ENCODE measurements at regions not wholly inside any gene's neighbourhood (a gene's known extent, or its start where the extent isn't known, plus 50 kb on each side); places are given as distances from the start of the nearest gene placed in this dataset.

GRCh38 chr5:30152431-30152830 lies 1041.1 kb upstream of the CDH6 start:
- H4K20me1 ChIP-seq (ENCODE audit: insufficient read depth, low read length) = no peaks in the 10 kb centered on the region
- DNase-seq (ENCODE audit: low spot score) = no peak
- no peaks in the 10 kb centered on the region for H3K9me3 ChIP-seq (ENCODE audit: low read length)
- no peaks in the 10 kb centered on the region for H3K9me2 ChIP-seq (ENCODE audit: insufficient read depth, low read length)
- no peak overlapping the region for H3K4me2 ChIP-seq (ENCODE audit: low read length)
- no peaks in the 10 kb centered on the region for H3K4me1 ChIP-seq (ENCODE audit: insufficient read depth, low read length, poor library complexity, severe bottlenecking)
- H3K36me3 ChIP-seq (ENCODE audit: insufficient read depth, low read length) = no peaks in the 10 kb centered on the region
- intact Hi-C loops (cut with micrococcal nuclease; ENCODE audit: unreplicated experiment) = no loop called here
- H3K27ac ChIP-seq (ENCODE audit: low read depth, low read length, poor library complexity, severe bottlenecking) = no peak overlapping the region
- POLR2A ChIA-PET = no interaction called here
- TF ChIP-seq EZH2phosphoT487 (IDR thresholded peaks at IDR 0.05; ENCODE audit: borderline replicate concordance, low read depth, low read length) = no peak
- TF ChIP-seq, protein P1, sequence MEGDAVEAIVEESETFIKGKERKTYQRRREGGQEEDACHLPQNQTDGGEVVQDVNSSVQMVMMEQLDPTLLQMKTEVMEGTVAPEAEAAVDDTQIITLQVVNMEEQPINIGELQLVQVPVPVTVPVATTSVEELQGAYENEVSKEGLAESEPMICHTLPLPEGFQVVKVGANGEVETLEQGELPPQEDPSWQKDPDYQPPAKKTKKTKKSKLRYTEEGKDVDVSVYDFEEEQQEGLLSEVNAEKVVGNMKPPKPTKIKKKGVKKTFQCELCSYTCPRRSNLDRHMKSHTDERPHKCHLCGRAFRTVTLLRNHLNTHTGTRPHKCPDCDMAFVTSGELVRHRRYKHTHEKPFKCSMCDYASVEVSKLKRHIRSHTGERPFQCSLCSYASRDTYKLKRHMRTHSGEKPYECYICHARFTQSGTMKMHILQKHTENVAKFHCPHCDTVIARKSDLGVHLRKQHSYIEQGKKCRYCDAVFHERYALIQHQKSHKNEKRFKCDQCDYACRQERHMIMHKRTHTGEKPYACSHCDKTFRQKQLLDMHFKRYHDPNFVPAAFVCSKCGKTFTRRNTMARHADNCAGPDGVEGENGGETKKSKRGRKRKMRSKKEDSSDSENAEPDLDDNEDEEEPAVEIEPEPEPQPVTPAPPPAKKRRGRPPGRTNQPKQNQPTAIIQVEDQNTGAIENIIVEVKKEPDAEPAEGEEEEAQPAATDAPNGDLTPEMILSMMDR (conservative IDR thresholded peaks at IDR 0.05; ENCODE audit: low read length) = no peak
- no peak overlapping the region for H2AFZ ChIP-seq (ENCODE audit: low read length)
- CTCF ChIA-PET (ENCODE audit: unreplicated experiment) = no interaction called here
- H3K4me3 ChIP-seq (ENCODE audit: low read depth, low read length, poor library complexity, severe bottlenecking) = no peak overlapping the region
- H3K79me2 ChIP-seq (ENCODE audit: insufficient read depth, low read depth, low read length) = no peaks in the 10 kb centered on the region
- no TSS peak for BruUV-seq (replicated peaks)

- H3K4me2 ChIP-seq (ENCODE audit: low read length) = no peak overlapping the region
- H3K36me3 ChIP-seq (ENCODE audit: insufficient read depth, low read length) = no peaks in the 10 kb centered on the region
- H3K27ac ChIP-seq (ENCODE audit: low read depth, low read length, poor library complexity, severe bottlenecking) = no peak overlapping the region
- DNase-seq (ENCODE audit: low spot score) = no peak
- intact Hi-C loops (cut with micrococcal nuclease; ENCODE audit: unreplicated experiment) = no loop called here
- no TSS peak for BruUV-seq (replicated peaks)
- H3K9me3 ChIP-seq (ENCODE audit: low read length) = 0 out of 2 replicates have a peak, but pooled peaks cover 4% of the 10 kb centered on the region
- CTCF ChIA-PET (ENCODE audit: unreplicated experiment) = no interaction called here
- H3K79me2 ChIP-seq (ENCODE audit: insufficient read depth, low read depth, low read length) = no peaks in the 10 kb centered on the region
- POLR2A ChIA-PET = no interaction called here
- no peaks in the 10 kb centered on the region for H3K4me1 ChIP-seq (ENCODE audit: insufficient read depth, low read length, poor library complexity, severe bottlenecking)
- H3K4me3 ChIP-seq (ENCODE audit: low read depth, low read length, poor library complexity, severe bottlenecking) = no peak overlapping the region
- H2AFZ ChIP-seq (ENCODE audit: low read length) = no peak overlapping the region
- H4K20me1 ChIP-seq (ENCODE audit: insufficient read depth, low read length) = no peaks in the 10 kb centered on the region
- no peaks in the 10 kb centered on the region for H3K9me2 ChIP-seq (ENCODE audit: insufficient read depth, low read length)
- TF ChIP-seq, protein P1 (conservative IDR thresholded peaks at IDR 0.05; ENCODE audit: low read length) = no peak
- no peak for TF ChIP-seq EZH2phosphoT487 (IDR thresholded peaks at IDR 0.05; ENCODE audit: borderline replicate concordance, low read depth, low read length)
Measured at GRCh38 chr5:30150231-30150630, 1043.3 kb upstream of the CDH6 start.

GRCh38 chr5:30149526-30149925 lies 1044.0 kb upstream of the CDH6 start:
- no TSS peak for BruUV-seq (replicated peaks)
- intact Hi-C loops (cut with micrococcal nuclease; ENCODE audit: unreplicated experiment) = no loop called here
- no peaks in the 10 kb centered on the region for H4K20me1 ChIP-seq (ENCODE audit: insufficient read depth, low read length)
- no peaks in the 10 kb centered on the region for H3K9me2 ChIP-seq (ENCODE audit: insufficient read depth, low read length)
- TF ChIP-seq, protein P1 (conservative IDR thresholded peaks at IDR 0.05; ENCODE audit: low read length) = no peak
- no peak for TF ChIP-seq EZH2phosphoT487 (IDR thresholded peaks at IDR 0.05; ENCODE audit: borderline replicate concordance, low read depth, low read length)
- POLR2A ChIA-PET = no interaction called here
- CTCF ChIA-PET (ENCODE audit: unreplicated experiment) = no interaction called here
- H3K9me3 ChIP-seq (ENCODE audit: low read length) = 0 out of 2 replicates have a peak, but pooled peaks cover 4% of the 10 kb centered on the region
- no peak overlapping the region for H3K4me2 ChIP-seq (ENCODE audit: low read length)
- H3K27ac ChIP-seq (ENCODE audit: low read depth, low read length, poor library complexity, severe bottlenecking) = no peak overlapping the region
- no peaks in the 10 kb centered on the region for H3K36me3 ChIP-seq (ENCODE audit: insufficient read depth, low read length)
- no peak overlapping the region for H2AFZ ChIP-seq (ENCODE audit: low read length)
- DNase-seq (ENCODE audit: low spot score) = no peak
- H3K79me2 ChIP-seq (ENCODE audit: insufficient read depth, low read depth, low read length) = no peaks in the 10 kb centered on the region
- H3K4me3 ChIP-seq (ENCODE audit: low read depth, low read length, poor library complexity, severe bottlenecking) = no peak overlapping the region
- H3K4me1 ChIP-seq (ENCODE audit: insufficient read depth, low read length, poor library complexity, severe bottlenecking) = no peaks in the 10 kb centered on the region

All from OCI-LY7 (cell line).